ENCODE measurements at regions not wholly inside any gene's neighbourhood (a gene's known extent, or its start where the extent isn't known, plus 50 kb on each side); places are given as distances from the start of the nearest gene placed in this dataset.

GRCh38 chr1:96159379-96159778 lies 562.2 kb upstream of the PTBP2 start:
- Histone ChIP-seq H2AFZ (ENCODE audit: low read depth, low read length) (no peak overlapping the region), H3K4me1 (ENCODE audit: insufficient read depth, low read length) (no peaks in the 10 kb centered on the region), H3K27me3 (ENCODE audit: insufficient read depth, low read length) (no peaks in the 10 kb centered on the region), H3K9me3 (ENCODE audit: insufficient read depth, low read depth, low read length) (no peaks in the 10 kb centered on the region), H3K4me3 (ENCODE audit: insufficient read depth, low read depth, low read length) (no peak overlapping the region), H3K27ac (ENCODE audit: low read depth, low read length) (no peak overlapping the region), H3K36me3 (ENCODE audit: insufficient read depth, low read length) (no peaks in the 10 kb centered on the region), H3K4me2 (ENCODE audit: low read length) (no peak overlapping the region), H3K9ac (ENCODE audit: low read length) (no peak overlapping the region), H4K20me1 (ENCODE audit: insufficient read depth, low read length) (no peaks in the 10 kb centered on the region), H3K79me2 (ENCODE audit: insufficient read depth, low read length) (no peaks in the 10 kb centered on the region)
- Mint-ChIP-seq H3K4me3 (ENCODE audit: unreplicated experiment) (no peak overlapping the region), H3K4me1 (ENCODE audit: low read depth, unreplicated experiment) (no peaks in the 10 kb centered on the region), H3K27ac (ENCODE audit: unreplicated experiment) (no peak overlapping the region), H3K36me3 (ENCODE audit: low read depth, unreplicated experiment) (no peaks in the 10 kb centered on the region), H3K27me3 (ENCODE audit: low read depth, unreplicated experiment) (no peaks in the 10 kb centered on the region), H3K9me3 (ENCODE audit: unreplicated experiment) (peaks cover 4% of the 10 kb centered on the region)
- FAIRE-seq (no peak), DNase-seq (ENCODE audit: low read depth) (no peak)
- no peak for TF ChIP-seq EZH2 (IDR thresholded peaks at IDR 0.05; ENCODE audit: insufficient read depth, low read length)
- TF ChIP-seq CTCF (IDR thresholded peaks at IDR 0.05; ENCODE audit: insufficient read depth, low read depth, low read length) = no peak

DNA sequence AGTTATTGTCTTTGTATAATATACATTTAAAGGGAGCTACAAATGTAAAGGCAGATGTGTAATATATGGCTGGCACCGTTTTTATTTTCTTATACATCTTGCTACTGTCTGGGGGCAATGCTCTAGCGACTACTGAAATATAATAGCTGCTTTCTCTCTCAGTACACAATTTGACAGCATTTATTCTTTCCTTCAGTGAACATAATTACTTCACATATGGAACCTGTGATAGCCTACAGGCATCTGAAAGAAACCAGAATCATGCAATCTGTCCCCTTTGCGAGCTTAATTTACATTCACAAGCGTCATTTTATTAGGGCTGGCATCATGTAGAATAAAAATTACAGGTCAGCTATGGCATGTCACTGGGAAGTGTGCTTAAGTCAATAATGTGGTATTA lies 557.5 kb upstream of the PTBP2 start:
- Histone ChIP-seq H3K79me2 (ENCODE audit: insufficient read depth, low read length) (no peaks in the 10 kb centered on the region), H3K4me3 (ENCODE audit: insufficient read depth, low read depth, low read length) (no peak overlapping the region), H3K27me3 (ENCODE audit: insufficient read depth, low read length) (no peaks in the 10 kb centered on the region), H3K9ac (ENCODE audit: low read length) (no peak overlapping the region), H3K27ac (ENCODE audit: low read depth, low read length) (no peak overlapping the region), H3K9me3 (ENCODE audit: insufficient read depth, low read depth, low read length) (no peaks in the 10 kb centered on the region), H2AFZ (ENCODE audit: low read depth, low read length) (no peak overlapping the region), H3K4me2 (ENCODE audit: low read length) (no peak overlapping the region), H3K4me1 (ENCODE audit: insufficient read depth, low read length) (no peaks in the 10 kb centered on the region), H4K20me1 (ENCODE audit: insufficient read depth, low read length) (no peaks in the 10 kb centered on the region), H3K36me3 (ENCODE audit: insufficient read depth, low read length) (no peaks in the 10 kb centered on the region)
- Mint-ChIP-seq H3K27me3 (ENCODE audit: low read depth, unreplicated experiment) (no peaks in the 10 kb centered on the region), H3K9me3 (ENCODE audit: unreplicated experiment) (no peaks in the 10 kb centered on the region), H3K4me1 (ENCODE audit: low read depth, unreplicated experiment) (no peaks in the 10 kb centered on the region), H3K4me3 (ENCODE audit: unreplicated experiment) (no peak overlapping the region), H3K36me3 (ENCODE audit: low read depth, unreplicated experiment) (no peaks in the 10 kb centered on the region), H3K27ac (ENCODE audit: unreplicated experiment) (no peak overlapping the region)
- TF ChIP-seq EZH2 (IDR thresholded peaks at IDR 0.05; ENCODE audit: insufficient read depth, low read length) = no peak
- TF ChIP-seq CTCF (IDR thresholded peaks at IDR 0.05; ENCODE audit: insufficient read depth, low read depth, low read length) = no peak
- DNase-seq (ENCODE audit: low read depth) = no peak
- no peak for FAIRE-seq

DNA sequence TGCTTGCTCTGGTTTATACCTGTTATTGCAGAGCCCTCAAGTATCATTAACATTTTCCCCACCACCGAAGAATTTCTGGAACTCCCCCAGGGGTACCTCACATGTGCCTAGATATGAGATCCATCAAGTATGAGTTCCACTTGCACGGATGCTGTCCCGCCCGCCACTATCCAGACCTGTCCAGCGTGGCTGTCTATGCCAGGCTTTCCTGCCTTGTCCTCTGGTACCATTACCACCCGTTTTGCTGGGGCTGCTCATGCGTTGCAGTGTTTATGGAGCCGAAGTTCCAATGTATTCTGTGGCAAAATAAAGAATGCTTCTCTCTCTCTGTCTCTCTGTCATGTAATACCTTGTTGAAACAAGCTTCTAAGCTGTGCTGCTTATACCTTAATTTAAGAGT lies 543.5 kb upstream of the PTBP2 start:
- H3K36me3 Mint-ChIP-seq (ENCODE audit: low read depth, unreplicated experiment) = no peaks in the 10 kb centered on the region
- TF ChIP-seq CTCF (IDR thresholded peaks at IDR 0.05; ENCODE audit: insufficient read depth, low read depth, low read length) (no peak), EZH2 (IDR thresholded peaks at IDR 0.05; ENCODE audit: insufficient read depth, low read length) (no peak)
- no peak overlapping the region for H3K4me3 Mint-ChIP-seq (ENCODE audit: unreplicated experiment)
- H3K27ac ChIP-seq (ENCODE audit: low read depth, low read length) = no peak overlapping the region
- no peak for FAIRE-seq
- no peaks in the 10 kb centered on the region for H3K79me2 ChIP-seq (ENCODE audit: insufficient read depth, low read length)
- no peak overlapping the region for H3K9ac ChIP-seq (ENCODE audit: low read length)
- H3K4me3 ChIP-seq (ENCODE audit: insufficient read depth, low read depth, low read length) = no peak overlapping the region
- H3K4me1 ChIP-seq (ENCODE audit: insufficient read depth, low read length) = no peaks in the 10 kb centered on the region
- no peaks in the 10 kb centered on the region for H4K20me1 ChIP-seq (ENCODE audit: insufficient read depth, low read length)
- no peaks in the 10 kb centered on the region for H3K9me3 ChIP-seq (ENCODE audit: insufficient read depth, low read depth, low read length)
- no peak overlapping the region for H2AFZ ChIP-seq (ENCODE audit: low read depth, low read length)
- no peaks in the 10 kb centered on the region for H3K27me3 Mint-ChIP-seq (ENCODE audit: low read depth, unreplicated experiment)
- H3K4me2 ChIP-seq (ENCODE audit: low read length) = no peak overlapping the region
- no peaks in the 10 kb centered on the region for H3K9me3 Mint-ChIP-seq (ENCODE audit: unreplicated experiment)
- no peaks in the 10 kb centered on the region for H3K36me3 ChIP-seq (ENCODE audit: insufficient read depth, low read length)
- H3K4me1 Mint-ChIP-seq (ENCODE audit: low read depth, unreplicated experiment) = no peaks in the 10 kb centered on the region
- H3K27me3 ChIP-seq (ENCODE audit: insufficient read depth, low read length) = no peaks in the 10 kb centered on the region
- DNase-seq (ENCODE audit: low read depth) = no peak
- no peak overlapping the region for H3K27ac Mint-ChIP-seq (ENCODE audit: unreplicated experiment)

Measured in astrocyte (in vitro differentiated cells and primary cell).